ENCODE measurements at regions not wholly inside any gene's neighbourhood (a gene's known extent, or its start where the extent isn't known, plus 50 kb on each side); places are given as distances from the start of the nearest gene placed in this dataset.

DNA sequence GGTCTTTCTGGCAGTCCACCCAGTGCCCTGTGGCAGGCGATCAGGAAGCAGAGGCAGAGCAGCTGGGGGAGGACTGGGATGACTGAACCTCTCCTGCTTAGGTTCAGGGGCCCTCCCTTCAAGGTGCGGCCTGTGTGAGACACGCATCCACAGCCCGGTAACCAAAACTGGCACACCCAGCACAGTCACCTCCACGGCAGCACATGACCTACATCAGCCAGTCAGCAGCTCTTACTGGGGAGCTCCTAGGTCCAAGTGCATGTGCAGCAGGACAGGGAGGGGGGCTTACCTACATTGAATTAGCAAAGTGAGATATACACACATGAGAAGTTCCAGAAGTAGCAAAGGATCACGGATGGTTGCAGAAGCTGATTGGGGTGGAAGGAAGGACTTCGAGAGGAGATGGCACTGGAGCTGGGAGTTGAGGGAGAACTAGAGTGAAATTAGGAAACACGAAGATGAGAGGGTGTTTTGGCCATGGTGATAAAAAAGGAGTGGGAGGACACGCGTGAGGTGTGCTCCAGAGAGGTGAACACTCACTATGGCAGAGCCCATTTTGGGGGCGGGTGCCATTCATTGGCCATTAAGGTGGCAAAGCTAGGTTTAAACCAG, 51.4 kb upstream of the IRF2BP2 start:
- no peak overlapping the region for H3K27ac Mint-ChIP-seq
- peaks cover 0 to 4% of the 10 kb centered on the region in 2 donors for H3K27me3 Mint-ChIP-seq
- no peak overlapping the region for H3K27ac ChIP-seq (ENCODE audit: low read depth, low read length)
- DNase-seq = no peak
- no peaks in the 10 kb centered on the region for H3K9me3 ChIP-seq (ENCODE audit: low read length)
- no peak overlapping the region for H3K4me3 Mint-ChIP-seq
- no peaks in the 10 kb centered on the region for H3K4me1 ChIP-seq (ENCODE audit: insufficient read depth, low read length)
- no peaks in the 10 kb centered on the region for H3K27me3 ChIP-seq (ENCODE audit: insufficient read depth, low read length, poor library complexity, severe bottlenecking)
- H3K36me3 Mint-ChIP-seq = peaks cover 0 to 1% (median 0%) of the 10 kb centered on the region in 3 donors
- H3K4me1 Mint-ChIP-seq = peaks cover 0 to 4% (median 0%) of the 10 kb centered on the region in 3 donors
- POLR2A ChIA-PET = no interaction called here
- CTCF ChIA-PET = no interaction called here
- H3K36me3 ChIP-seq (ENCODE audit: insufficient read depth, low read length) = no peaks in the 10 kb centered on the region
- H3K4me3 ChIP-seq (ENCODE audit: low read length) = no peak overlapping the region
- no peaks in the 10 kb centered on the region for H3K9me3 Mint-ChIP-seq

DNA sequence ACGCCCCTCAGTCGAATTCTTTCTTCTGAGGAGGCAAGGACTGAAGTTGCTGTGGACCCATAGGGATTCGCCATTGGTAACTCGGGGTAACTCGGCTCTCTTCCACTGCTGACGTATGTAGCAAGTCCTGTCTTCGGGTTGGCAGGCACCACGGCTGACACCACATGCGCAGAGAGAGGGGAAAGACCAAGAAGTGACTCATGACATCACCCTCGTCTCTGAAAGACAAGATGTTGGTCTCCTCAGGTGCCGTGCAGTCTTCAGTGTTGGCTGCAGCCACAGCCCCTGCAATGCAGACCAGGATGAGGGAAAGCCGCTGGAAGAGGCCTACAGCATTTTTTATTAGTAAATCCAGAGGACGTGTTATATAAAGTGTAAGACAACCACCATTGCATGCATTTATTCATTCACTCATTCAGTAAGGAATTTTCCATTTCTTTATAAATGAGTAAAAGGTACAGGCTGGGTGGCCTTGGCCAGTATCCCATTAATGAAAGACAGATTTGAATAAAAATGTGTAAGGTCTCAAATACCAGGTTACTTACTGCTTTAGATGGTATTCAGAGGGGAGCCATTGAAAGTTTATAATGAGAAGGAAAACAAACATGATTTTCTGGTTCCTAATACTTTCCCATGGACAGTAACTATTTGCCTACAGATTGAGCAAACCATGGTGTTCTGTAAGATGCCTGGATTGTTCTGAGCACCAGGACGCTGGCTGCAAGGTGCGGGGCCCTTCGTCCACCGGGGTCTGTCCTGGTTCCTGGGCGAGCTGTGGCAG, 50.7 kb upstream of the IRF2BP2 start:
- H3K36me3 Mint-ChIP-seq = peaks cover 0 to 1% (median 0%) of the 10 kb centered on the region in 3 donors
- peaks cover 0 to 1% (median 0%) of the 10 kb centered on the region in 3 donors for H3K4me1 Mint-ChIP-seq
- peak overlapping the region in 2 of 8 donors; percentile 11 to 30 for H3K27ac Mint-ChIP-seq
- H3K9me3 ChIP-seq (ENCODE audit: low read length) = no peaks in the 10 kb centered on the region
- CTCF ChIA-PET = no interaction called here
- POLR2A ChIA-PET = no interaction called here
- H3K9me3 Mint-ChIP-seq = no peaks in the 10 kb centered on the region
- H3K4me1 ChIP-seq (ENCODE audit: insufficient read depth, low read length) = no peaks in the 10 kb centered on the region
- no peak overlapping the region for H3K4me3 ChIP-seq (ENCODE audit: low read length)
- H3K27ac ChIP-seq (ENCODE audit: low read depth, low read length) = no peak overlapping the region
- H3K27me3 Mint-ChIP-seq = peaks cover 0 to 2% of the 10 kb centered on the region in 2 donors
- no peaks in the 10 kb centered on the region for H3K27me3 ChIP-seq (ENCODE audit: insufficient read depth, low read length, poor library complexity, severe bottlenecking)
- DNase-seq = no peak
- H3K4me3 Mint-ChIP-seq = no peak overlapping the region
- no peaks in the 10 kb centered on the region for H3K36me3 ChIP-seq (ENCODE audit: insufficient read depth, low read length)

Measured in CD8-positive, alpha-beta memory T cell (primary cell).